Mesothelial cell of epicardium (in vitro differentiated cells): ENCODE measurements at regions not wholly inside any gene's neighbourhood (a gene's known extent, or its start where the extent isn't known, plus 50 kb on each side); places are given as distances from the start of the nearest gene placed in this dataset. TPM values are rescaled to one million over a fixed set of nuclear protein-coding genes. Genes with fewer than 3 reads are reported as not detected.

ENCODE experiments used
- microRNA-seq: library from miRNA; unstranded; fragments of <30 nt; microRNA quantifications from one replicate; pipeline ENCODE4 v1.2.0, GENCODE V29; 2021; ENCODE audit warnings: inconsistent platforms, mixed read lengths

Small RNAs in the stretch of these regions (microRNA-seq; reads per million reads assigned to microRNA genes)
- not detected for gene MIR663B
